Rectal smooth muscle tissue (tissue), 1 donor: ENCODE measurements at regions not wholly inside any gene's neighbourhood (a gene's known extent, or its start where the extent isn't known, plus 50 kb on each side); places are given as distances from the start of the nearest gene placed in this dataset.

Source experiments
- H3K27ac ChIP-seq: one replicate; pipeline ENCODE4 v1.7.0; 2013; ENCODE audit warnings: low read depth, low read length, inconsistent platforms
- H3K27me3 ChIP-seq: one replicate; pipeline ENCODE4 v1.7.0; 2013; ENCODE audit warnings: low read length; ENCODE audit not compliant: control insufficient read depth, insufficient read depth
- H3K36me3 ChIP-seq: one replicate; pipeline ENCODE4 v1.7.0; 2013; ENCODE audit warnings: low read length; ENCODE audit not compliant: control insufficient read depth, insufficient read depth
- H3K4me1 ChIP-seq: one replicate; pipeline ENCODE4 v1.7.0; 2013; ENCODE audit warnings: low read length; ENCODE audit not compliant: control insufficient read depth, insufficient read depth
- H3K4me3 ChIP-seq: one replicate; pipeline ENCODE4 v1.7.0; 2013; ENCODE audit warnings: low read length
- H3K9ac ChIP-seq: one replicate; pipeline ENCODE4 v1.7.0; 2013; ENCODE audit warnings: low read length

GRCh38 chr2:43032213-43033015 lies 194.0 kb downstream of the ZFP36L2 start:
- Histone ChIP-seq H3K4me3 (no peak overlapping the region), H3K27ac (peak overlapping the region; percentile 27), H3K9ac (no peak overlapping the region), H3K4me1 (no peaks in the 10 kb centered on the region), H3K36me3 (no peaks in the 10 kb centered on the region), H3K27me3 (no peaks in the 10 kb centered on the region)

- no peaks in the 10 kb centered on the region for H3K4me1 ChIP-seq
- no peaks in the 10 kb centered on the region for H3K36me3 ChIP-seq
- no peak overlapping the region for H3K4me3 ChIP-seq
- H3K9ac ChIP-seq, result no peak overlapping the region
- no peaks in the 10 kb centered on the region for H3K27me3 ChIP-seq
- peak overlapping the region; percentile 27 for H3K27ac ChIP-seq
Observed at GRCh38 chr2:43031471-43032212, 194.8 kb downstream of the ZFP36L2 start.

- no peak overlapping the region for H3K4me3 ChIP-seq
- H3K36me3 ChIP-seq, result no peaks in the 10 kb centered on the region
- H3K27me3 ChIP-seq, result no peaks in the 10 kb centered on the region
- no peak overlapping the region for H3K27ac ChIP-seq
- H3K9ac ChIP-seq, result no peak overlapping the region
- no peaks in the 10 kb centered on the region for H3K4me1 ChIP-seq
Observed at GRCh38 chr2:43030551-43031307, 195.7 kb downstream of the ZFP36L2 start.

GRCh38 chr2:43029186-43029585 lies 197.2 kb downstream of the ZFP36L2 start:
- H3K9ac ChIP-seq, result no peak overlapping the region
- H3K27ac ChIP-seq, result no peak overlapping the region
- H3K36me3 ChIP-seq, result no peaks in the 10 kb centered on the region
- H3K27me3 ChIP-seq, result no peaks in the 10 kb centered on the region
- H3K4me1 ChIP-seq, result peaks cover 3% of the 10 kb centered on the region
- H3K4me3 ChIP-seq, result no peak overlapping the region

GRCh38 chr2:43028188-43028587 lies 198.2 kb downstream of the ZFP36L2 start:
- H3K4me3 ChIP-seq, result no peak overlapping the region
- H3K4me1 ChIP-seq, result peaks cover 3% of the 10 kb centered on the region
- no peaks in the 10 kb centered on the region for H3K27me3 ChIP-seq
- H3K9ac ChIP-seq, result no peak overlapping the region
- H3K27ac ChIP-seq, result no peak overlapping the region
- no peaks in the 10 kb centered on the region for H3K36me3 ChIP-seq

GRCh38 chr2:43027097-43027873 lies 199.1 kb downstream of the ZFP36L2 start:
- Histone ChIP-seq H3K4me3 (no peak overlapping the region), H3K36me3 (no peaks in the 10 kb centered on the region), H3K9ac (no peak overlapping the region), H3K27me3 (no peaks in the 10 kb centered on the region), H3K27ac (no peak overlapping the region), H3K4me1 (peaks cover 3% of the 10 kb centered on the region)

- Histone ChIP-seq H3K9ac (no peak overlapping the region), H3K4me3 (no peak overlapping the region), H3K36me3 (no peaks in the 10 kb centered on the region), H3K4me1 (peaks cover 3% of the 10 kb centered on the region), H3K27ac (no peak overlapping the region), H3K27me3 (no peaks in the 10 kb centered on the region)
Observed at GRCh38 chr2:43026426-43027096, 199.8 kb downstream of the ZFP36L2 start.

- Histone ChIP-seq H3K27me3 (no peaks in the 10 kb centered on the region), H3K36me3 (no peaks in the 10 kb centered on the region), H3K27ac (no peak overlapping the region), H3K4me3 (no peak overlapping the region), H3K4me1 (peaks cover 3% of the 10 kb centered on the region), H3K9ac (no peak overlapping the region)
Observed at GRCh38 chr2:43025709-43026295, 200.6 kb downstream of the ZFP36L2 start.

- Histone ChIP-seq H3K27me3 (no peaks in the 10 kb centered on the region), H3K4me1 (peaks cover 3% of the 10 kb centered on the region), H3K36me3 (no peaks in the 10 kb centered on the region), H3K9ac (no peak overlapping the region), H3K27ac (no peak overlapping the region), H3K4me3 (no peak overlapping the region)
Observed at GRCh38 chr2:43024515-43025011, 201.8 kb downstream of the ZFP36L2 start.

GRCh38 chr2:43023791-43024514 lies 202.5 kb downstream of the ZFP36L2 start:
- Histone ChIP-seq H3K27ac (no peak overlapping the region), H3K36me3 (no peaks in the 10 kb centered on the region), H3K9ac (no peak overlapping the region)

GRCh38 chr2:43022896-43023295 lies 203.5 kb downstream of the ZFP36L2 start:
- H3K4me3 ChIP-seq, result no peak overlapping the region
- H3K27ac ChIP-seq, result no peak overlapping the region
- no peaks in the 10 kb centered on the region for H3K36me3 ChIP-seq
- peaks cover 3% of the 10 kb centered on the region for H3K4me1 ChIP-seq
- H3K9ac ChIP-seq, result no peak overlapping the region
- no peaks in the 10 kb centered on the region for H3K27me3 ChIP-seq

More at GRCh38 chr2:43023791-43024514, 202.5 kb downstream of the ZFP36L2 start:
- Histone ChIP-seq H3K27me3 (no peaks in the 10 kb centered on the region), H3K4me3 (no peak overlapping the region), H3K4me1 (peaks cover 3% of the 10 kb centered on the region)
